MCF 10A (cell line): ENCODE measurements at regions not wholly inside any gene's neighbourhood (a gene's known extent, or its start where the extent isn't known, plus 50 kb on each side); places are given as distances from the start of the nearest gene placed in this dataset.

Source experiments
- BruUV-seq: library from RNA; stranded (reverse); fragments of 400-500 nt; replicated peaks from 2 replicates; lab custom pipeline; 2021; lab: Mats Ljungman, UMichigan
- CTCF ChIA-PET: fragments of 300-600 bp; sonication (Branson Sonifier 250); formaldehyde crosslinking; extraction: SDS; loops from one replicate; lab custom pipeline; 2021; ENCODE audit warnings: antibody characterized with exemption, inconsistent platforms; lab: Yijun Ruan, JAX
- POLR2A ChIA-PET: fragments of 300-600, 350-650 bp; sonication (Branson Sonifier 250); formaldehyde crosslinking; extraction: SDS; loops from one replicate; lab custom pipeline; 2020; ENCODE audit warnings: antibody characterized with exemption, inconsistent platforms; lab: Yijun Ruan, JAX
- DNase-seq: peaks from one replicate; pipeline ENCODE4 v3.0.0-alpha.2; 2018; ENCODE audit not compliant: unreplicated experiment
- H3K27ac Mint-ChIP-seq: one replicate; pipeline ENCODE4 v1.8.0; 2022; ENCODE audit warnings: mild to moderate bottlenecking, low read depth, mixed read lengths; ENCODE audit not compliant: unreplicated experiment
- H3K27me3 Mint-ChIP-seq: one replicate; pipeline ENCODE4 v1.8.0; 2022; ENCODE audit warnings: mixed read lengths; ENCODE audit not compliant: insufficient read depth, unreplicated experiment
- H3K36me3 Mint-ChIP-seq: one replicate; pipeline ENCODE4 v1.8.0; 2022; ENCODE audit warnings: mild to moderate bottlenecking, moderate library complexity, mixed read lengths; ENCODE audit not compliant: insufficient read depth, unreplicated experiment
- H3K4me1 Mint-ChIP-seq: one replicate; pipeline ENCODE4 v1.8.0; 2022; ENCODE audit warnings: mixed read lengths; ENCODE audit not compliant: insufficient read depth, unreplicated experiment
- H3K4me3 Mint-ChIP-seq: one replicate; pipeline ENCODE4 v1.8.0; 2022; ENCODE audit warnings: mild to moderate bottlenecking, moderate library complexity, mixed read lengths; ENCODE audit not compliant: unreplicated experiment
- H3K9me3 Mint-ChIP-seq: one replicate; pipeline ENCODE4 v1.8.0; 2022; ENCODE audit warnings: mixed read lengths; ENCODE audit not compliant: unreplicated experiment
- CTCF ChIP-seq: fragments of 200-600 bp; IDR thresholded peaks from one replicate; pipeline ENCODE4 v1.8.0; 2022; ENCODE audit warnings: antibody characterized with exemption, mild to moderate bottlenecking; ENCODE audit not compliant: unreplicated experiment
- intact Hi-C: fragments of 100-400 bp; cut with micrococcal nuclease; formaldehyde crosslinking; loops from 2 replicates; pipeline ENCODE4 v1.14.1; 2022

DNA sequence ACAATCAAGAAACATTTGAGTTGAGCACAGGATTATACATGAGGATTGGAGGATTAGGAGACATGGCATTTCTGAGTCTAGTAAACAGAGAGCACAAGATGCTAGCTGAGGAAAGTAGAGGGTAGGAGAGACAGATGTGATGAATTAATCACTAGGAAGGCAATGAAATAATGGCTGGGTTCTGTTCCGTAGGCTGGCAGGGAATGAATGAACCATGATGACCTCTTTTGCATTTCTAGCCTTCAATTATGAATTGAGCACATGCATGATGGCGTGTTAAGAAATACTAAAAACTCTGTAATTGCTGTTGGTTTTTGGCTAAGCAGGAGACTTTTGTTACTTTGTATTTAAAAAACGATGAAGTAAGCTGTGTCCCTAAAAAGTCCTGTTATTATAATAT is 420.0 kb upstream of the TLE4 start:
- H3K36me3 Mint-ChIP-seq = no peaks in the 10 kb centered on the region
- no peaks in the 10 kb centered on the region for H3K9me3 Mint-ChIP-seq
- H3K4me1 Mint-ChIP-seq = no peaks in the 10 kb centered on the region
- H3K27ac Mint-ChIP-seq = no peak overlapping the region
- POLR2A ChIA-PET = interaction anchor here (0.8 kb wide), 1 partner anchor 12 kb away, joined by 3 read pairs; no protein-coding TSS in a partner anchor
- no peak overlapping the region for H3K4me3 Mint-ChIP-seq
- TF ChIP-seq CTCF = no peak
- BruUV-seq = no TSS peak
- DNase-seq = no peak
- CTCF ChIA-PET = interaction anchor here (0.6 to 1.0 kb wide), 4 partner anchors 38 to 672 kb away, joined by 3 read pairs; no protein-coding TSS in a partner anchor
- intact Hi-C loops = no loop called here
- no peaks in the 10 kb centered on the region for H3K27me3 Mint-ChIP-seq

DNA sequence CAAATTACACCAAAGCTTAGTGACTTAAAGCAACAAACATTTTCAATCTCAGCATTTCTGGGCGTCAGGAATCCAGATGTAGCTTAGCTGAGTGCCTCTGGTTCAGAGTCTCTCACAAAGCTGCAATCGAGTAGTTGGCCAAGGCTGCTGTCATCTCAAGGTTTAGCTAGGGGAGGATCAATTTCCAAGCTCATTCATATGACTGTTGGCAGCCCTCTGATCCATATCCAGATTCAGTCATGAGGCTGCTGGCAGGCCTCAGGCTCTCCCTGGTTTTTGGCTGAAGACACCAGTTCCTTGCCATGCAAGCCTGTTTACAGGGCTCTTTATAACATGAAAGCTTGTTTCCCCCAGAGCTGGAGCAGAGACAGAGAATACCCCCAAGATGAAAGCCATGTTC is 419.5 kb upstream of the TLE4 start:
- H3K4me3 Mint-ChIP-seq = no peak overlapping the region
- no peaks in the 10 kb centered on the region for H3K4me1 Mint-ChIP-seq
- H3K36me3 Mint-ChIP-seq = no peaks in the 10 kb centered on the region
- intact Hi-C loops = no loop called here
- ChIA-PET POLR2A (interaction anchor here (0.8 kb wide), 1 partner anchor 12 kb away, joined by 3 read pairs; no protein-coding TSS in a partner anchor), CTCF (interaction anchor here (0.6 to 1.1 kb wide), 5 partner anchors 23 to 959 kb away, joined by 3 read pairs; no protein-coding TSS in a partner anchor)
- H3K27me3 Mint-ChIP-seq = no peaks in the 10 kb centered on the region
- TF ChIP-seq CTCF = no peak
- no TSS peak for BruUV-seq
- H3K27ac Mint-ChIP-seq = no peak overlapping the region
- no peak for DNase-seq
- H3K9me3 Mint-ChIP-seq = no peaks in the 10 kb centered on the region

DNA sequence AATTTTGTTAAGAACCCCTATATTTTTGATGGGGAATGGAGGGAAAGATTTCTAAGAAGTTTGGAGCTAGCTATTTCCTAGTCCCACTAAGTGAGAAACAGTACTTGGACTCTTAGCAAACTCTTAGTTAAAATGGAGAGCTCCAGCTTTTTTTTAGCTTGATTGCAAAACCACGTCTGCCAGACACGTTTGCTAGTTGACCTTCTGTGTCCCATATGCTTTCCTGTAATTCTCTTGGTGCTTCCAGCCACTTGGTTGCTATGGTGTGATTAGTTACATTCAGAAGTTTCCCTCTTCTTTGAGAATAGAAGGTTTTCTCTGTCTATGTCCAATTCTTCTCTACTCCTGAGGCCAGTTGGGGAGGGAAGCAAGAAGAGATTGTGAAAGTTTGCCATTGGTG is 417.0 kb upstream of the TLE4 start:
- Mint-ChIP-seq H3K36me3 (no peaks in the 10 kb centered on the region), H3K4me3 (no peak overlapping the region), H3K27me3 (no peaks in the 10 kb centered on the region), H3K27ac (no peak overlapping the region), H3K9me3 (no peaks in the 10 kb centered on the region), H3K4me1 (no peaks in the 10 kb centered on the region)
- intact Hi-C loops = no loop called here
- DNase-seq = no peak
- no TSS peak for BruUV-seq
- ChIA-PET CTCF (interaction anchor here (1.6 kb wide), 1 partner anchor 25 kb away, joined by 3 read pairs; no protein-coding TSS in a partner anchor), POLR2A (no interaction called here)
- TF ChIP-seq CTCF = no peak

GRCh38 chr9:79155308-79155707 is 416.5 kb upstream of the TLE4 start:
- Mint-ChIP-seq H3K27me3 (no peaks in the 10 kb centered on the region), H3K4me1 (no peaks in the 10 kb centered on the region), H3K27ac (no peak overlapping the region), H3K4me3 (no peak overlapping the region), H3K9me3 (no peaks in the 10 kb centered on the region), H3K36me3 (no peaks in the 10 kb centered on the region)
- POLR2A ChIA-PET = interaction anchor here (0.7 kb wide), 1 partner anchor 257 kb away, joined by 3 read pairs; no protein-coding TSS in a partner anchor
- CTCF ChIA-PET = interaction anchor here (0.6 to 1.6 kb wide), 5 partner anchors 11 to 725 kb away, joined by 3 to 4 read pairs (median 3); no protein-coding TSS in a partner anchor
- BruUV-seq = no TSS peak
- TF ChIP-seq CTCF = no peak
- DNase-seq = peak; percentile 42
- intact Hi-C loops = no loop called here
